Activated naive CD8-positive, alpha-beta T cell treated with anti-CD3 and anti-CD28 coated beads, Interleukin-2, amount 10 ng/mL, durations not matched to agents 7 days and 5 days (primary cell): ENCODE measurements at regions not wholly inside any gene's neighbourhood (a gene's known extent, or its start where the extent isn't known, plus 50 kb on each side); places are given as distances from the start of the nearest gene placed in this dataset.

Source experiments
- ATAC-seq: fragments of 150-1000 bp; cut with Tn5 transposase; one replicate; pipeline ENCODE4 v1.10.0; 2021; ENCODE audit warnings: low read depth, moderate library complexity
- POLR2A ChIA-PET: fragments of 350-600 bp; sonication (Branson Sonifier 250); formaldehyde crosslinking; loops from one replicate; lab custom pipeline; 2021; ENCODE audit warnings: antibody characterized with exemption; lab: Charles Lee
- DNase-seq: peaks from one replicate; pipeline ENCODE4 v3.0.0; 2021
- H3K27ac Mint-ChIP-seq: one replicate; pipeline ENCODE4 v1.8.0; 2022; ENCODE audit warnings: mild to moderate bottlenecking, mixed read lengths
- H3K27me3 Mint-ChIP-seq: one replicate; pipeline ENCODE4 v1.8.0; 2022; ENCODE audit warnings: mild to moderate bottlenecking, moderate library complexity, mixed read lengths
- H3K36me3 Mint-ChIP-seq: one replicate; pipeline ENCODE4 v1.8.0; 2021; ENCODE audit warnings: mild to moderate bottlenecking, mixed read lengths
- H3K4me1 Mint-ChIP-seq: one replicate; pipeline ENCODE4 v1.8.0; 2021; ENCODE audit warnings: mixed read lengths
- H3K4me3 Mint-ChIP-seq: one replicate; pipeline ENCODE4 v1.8.0; 2022; ENCODE audit warnings: mild to moderate bottlenecking, moderate library complexity, mixed read lengths
- H3K9me3 Mint-ChIP-seq: one replicate; pipeline ENCODE4 v1.8.0; 2021; ENCODE audit warnings: mixed read lengths

DNA sequence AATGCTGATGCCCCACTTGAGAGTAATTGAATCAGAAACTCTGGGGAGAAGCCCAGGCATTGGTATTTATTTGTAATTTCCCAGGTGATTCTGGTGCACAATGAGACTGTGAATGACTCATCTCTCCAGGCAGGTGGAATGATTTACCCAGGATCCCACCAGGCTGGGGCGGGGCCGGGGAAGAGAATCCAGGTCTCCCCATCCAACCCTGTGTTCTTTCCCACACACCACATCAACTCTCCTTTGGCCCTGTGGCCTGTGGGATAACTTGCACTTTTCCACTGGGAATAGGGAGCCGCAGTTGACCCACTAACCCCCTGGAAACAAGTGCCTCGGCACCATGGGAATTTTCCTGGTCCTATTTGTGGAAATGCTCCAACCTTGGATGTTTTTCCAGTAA lies 409.8 kb downstream of the ZNF521 start:
- Mint-ChIP-seq H3K9me3 (no peaks in the 10 kb centered on the region), H3K27ac (no peak overlapping the region), H3K4me1 (peaks cover 2% of the 10 kb centered on the region), H3K36me3 (no peaks in the 10 kb centered on the region), H3K27me3 (no peaks in the 10 kb centered on the region), H3K4me3 (no peak overlapping the region)
- ATAC-seq (no peak), DNase-seq (no peak)
- POLR2A ChIA-PET, result no interaction called here

DNA sequence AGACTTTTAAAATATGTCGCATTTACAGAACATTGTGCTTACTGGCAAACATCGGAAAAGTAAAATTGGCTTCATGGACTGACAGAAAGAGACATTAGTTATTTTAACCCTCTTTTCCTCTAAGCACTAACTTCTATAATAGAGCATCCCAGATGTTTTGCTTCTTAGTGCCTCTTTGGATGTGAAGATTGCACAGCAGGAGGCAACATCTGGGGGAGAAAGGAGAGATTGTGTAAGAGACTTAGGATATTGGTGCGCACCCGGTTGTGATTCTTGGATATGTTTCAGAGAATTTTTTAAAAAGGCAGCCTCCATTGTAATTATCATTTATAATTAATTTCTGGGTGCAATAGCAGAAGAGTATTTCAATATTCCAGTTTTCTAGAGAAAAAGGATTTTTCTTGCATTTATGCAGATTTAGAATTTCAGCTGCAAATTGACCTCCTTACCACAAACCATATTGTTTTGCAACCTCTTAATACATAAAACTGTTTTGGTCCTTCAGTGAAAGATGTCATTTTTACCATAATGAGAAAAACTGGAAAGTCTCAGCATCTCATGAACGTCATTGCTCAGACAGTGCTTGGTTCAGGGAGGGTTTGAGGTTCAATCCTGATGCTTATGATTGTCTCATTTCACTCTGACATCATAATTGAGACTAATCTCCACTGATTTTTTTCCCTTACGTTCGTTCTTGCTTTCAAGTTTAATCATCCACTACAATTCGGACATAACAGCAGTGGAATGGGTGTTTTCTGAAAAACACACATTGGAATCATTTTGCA lies 404.3 kb downstream of the ZNF521 start:
- Mint-ChIP-seq H3K9me3 (no peaks in the 10 kb centered on the region), H3K4me3 (no peak overlapping the region), H3K36me3 (no peaks in the 10 kb centered on the region), H3K27me3 (no peaks in the 10 kb centered on the region), H3K4me1 (peaks cover 2% of the 10 kb centered on the region), H3K27ac (no peak overlapping the region)
- no peak for ATAC-seq
- POLR2A ChIA-PET, result no interaction called here
- no peak for DNase-seq

DNA sequence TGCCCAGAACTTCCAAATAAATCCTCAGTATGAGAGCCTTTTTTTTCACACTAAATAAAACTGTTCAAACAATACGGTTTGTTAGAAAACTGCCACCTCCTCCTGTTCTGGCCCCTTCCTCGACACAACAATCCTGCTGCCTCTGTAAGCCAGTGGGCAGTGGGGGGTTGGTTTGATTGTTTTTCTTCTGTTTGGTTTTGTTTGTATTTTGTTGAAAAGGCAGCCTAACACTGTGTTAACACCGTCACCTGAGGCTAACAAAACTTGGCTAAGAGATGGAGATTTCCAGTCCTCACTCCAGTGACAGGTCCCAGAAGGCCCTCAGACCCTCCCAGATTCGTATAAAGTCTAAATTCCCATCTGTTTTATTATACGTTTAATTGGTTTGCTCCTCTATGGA lies 402.1 kb downstream of the ZNF521 start:
- no peak overlapping the region for H3K4me3 Mint-ChIP-seq
- no peaks in the 10 kb centered on the region for H3K4me1 Mint-ChIP-seq

DNA sequence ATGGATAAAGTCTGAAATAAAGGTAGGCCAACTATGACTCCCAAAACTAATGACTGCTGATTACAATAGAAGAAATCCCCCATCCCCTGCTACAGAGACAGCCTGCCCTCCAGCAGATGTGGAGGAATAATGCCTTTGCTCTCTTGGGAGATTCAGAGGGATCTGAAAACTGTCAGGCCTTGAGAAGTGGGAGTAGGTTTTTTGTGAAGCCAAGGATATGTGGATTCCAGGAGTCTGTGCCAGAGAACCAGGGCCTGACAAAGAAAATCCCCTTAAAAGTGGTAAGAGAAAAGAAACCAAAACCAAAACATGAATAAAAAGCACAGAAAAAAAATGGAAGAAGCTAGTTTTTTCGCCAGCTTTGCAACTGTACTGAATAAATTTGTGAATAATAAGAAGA lies 397.6 kb downstream of the ZNF521 start:
- Mint-ChIP-seq H3K27ac (no peak overlapping the region), H3K9me3 (no peaks in the 10 kb centered on the region), H3K4me1 (no peaks in the 10 kb centered on the region), H3K4me3 (no peak overlapping the region), H3K36me3 (no peaks in the 10 kb centered on the region), H3K27me3 (no peaks in the 10 kb centered on the region)
- ATAC-seq (no peak), DNase-seq (no peak)
- POLR2A ChIA-PET, result no interaction called here

More for the DNA sequence above, 402.1 kb downstream of the ZNF521 start:
- POLR2A ChIA-PET, result no interaction called here
- ATAC-seq (no peak), DNase-seq (no peak)
- Mint-ChIP-seq H3K27ac (no peak overlapping the region), H3K9me3 (no peaks in the 10 kb centered on the region), H3K27me3 (no peaks in the 10 kb centered on the region), H3K36me3 (no peaks in the 10 kb centered on the region)

DNA sequence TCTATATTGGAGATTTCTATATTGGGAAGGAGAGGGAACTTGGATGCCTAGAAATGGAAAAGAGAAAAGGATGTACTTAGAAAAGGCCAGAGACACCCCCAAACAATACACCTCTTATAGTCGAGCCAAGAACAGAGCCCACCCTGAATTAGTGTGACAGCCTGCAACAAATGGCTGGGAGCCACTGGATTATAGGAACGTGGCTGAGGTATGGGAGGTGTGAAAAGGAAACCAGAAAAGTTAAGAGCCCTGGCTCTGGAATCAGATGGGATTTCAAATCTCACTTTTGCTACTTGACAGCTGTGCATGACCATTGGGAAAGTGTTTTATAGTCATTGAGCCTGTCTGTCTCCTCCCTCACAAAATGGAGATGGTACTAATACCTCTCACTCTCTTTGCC lies 394.0 kb downstream of the ZNF521 start:
- no peak overlapping the region for H3K4me3 Mint-ChIP-seq
- DNase-seq, result no peak
- H3K9me3 Mint-ChIP-seq, result no peaks in the 10 kb centered on the region
- no peaks in the 10 kb centered on the region for H3K36me3 Mint-ChIP-seq
- ATAC-seq, result no peak
- POLR2A ChIA-PET, result no interaction called here
- no peaks in the 10 kb centered on the region for H3K27me3 Mint-ChIP-seq
- no peaks in the 10 kb centered on the region for H3K4me1 Mint-ChIP-seq
- H3K27ac Mint-ChIP-seq, result no peak overlapping the region

DNA sequence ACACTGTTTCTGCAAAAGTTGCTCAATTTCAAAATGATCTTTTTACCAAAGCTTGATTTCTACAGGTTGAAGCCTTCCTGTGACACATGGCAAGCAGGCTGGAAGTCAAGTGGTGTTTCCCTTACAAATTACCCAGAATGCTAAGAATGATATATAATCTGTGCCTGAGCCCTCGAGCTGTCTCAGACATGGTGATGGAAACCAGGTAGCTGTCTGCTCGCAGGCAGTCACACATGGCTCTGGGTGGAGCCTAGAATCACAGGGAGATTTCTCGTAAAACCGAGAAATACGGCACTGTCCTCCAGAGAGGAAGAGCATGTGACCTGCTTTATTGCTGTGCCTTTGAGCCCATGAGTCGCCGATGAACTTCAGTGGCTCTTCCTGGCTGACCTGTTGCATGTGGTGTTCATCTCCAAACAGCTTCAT lies 392.9 kb downstream of the ZNF521 start:
- no peaks in the 10 kb centered on the region for H3K9me3 Mint-ChIP-seq
- POLR2A ChIA-PET, result no interaction called here

DNA sequence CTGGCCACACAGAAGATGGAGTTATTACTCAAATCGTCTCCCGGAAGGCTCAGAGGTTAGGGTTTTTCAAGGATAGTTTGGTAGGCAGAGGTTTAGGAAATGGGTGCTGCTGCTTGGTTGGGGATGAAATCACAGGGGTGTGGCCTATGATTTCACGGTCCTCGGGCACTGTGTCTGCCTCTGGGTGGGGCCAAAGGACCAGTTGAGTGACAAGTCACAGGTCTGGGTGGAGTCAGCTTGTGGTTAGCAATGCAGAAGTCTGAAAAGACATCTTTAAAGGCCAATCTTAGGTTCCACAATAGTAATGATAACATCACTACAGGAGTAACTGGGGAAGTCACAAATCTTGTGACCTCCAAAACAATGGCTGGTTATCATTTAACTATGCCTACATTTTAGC lies 387.8 kb downstream of the ZNF521 start:
- H3K36me3 Mint-ChIP-seq, result no peaks in the 10 kb centered on the region
- H3K27me3 Mint-ChIP-seq, result no peaks in the 10 kb centered on the region
- no peaks in the 10 kb centered on the region for H3K4me1 Mint-ChIP-seq
- H3K27ac Mint-ChIP-seq, result no peak overlapping the region
- H3K9me3 Mint-ChIP-seq, result no peaks in the 10 kb centered on the region
- ATAC-seq (no peak), DNase-seq (no peak)
- H3K4me3 Mint-ChIP-seq, result no peak overlapping the region
- POLR2A ChIA-PET, result no interaction called here

More for the DNA sequence above, 392.9 kb downstream of the ZNF521 start:
- H3K27ac Mint-ChIP-seq, result no peak overlapping the region
- DNase-seq, result no peak
- no peaks in the 10 kb centered on the region for H3K36me3 Mint-ChIP-seq
- no peak overlapping the region for H3K4me3 Mint-ChIP-seq
- H3K27me3 Mint-ChIP-seq, result no peaks in the 10 kb centered on the region
- no peak for ATAC-seq
- H3K4me1 Mint-ChIP-seq, result no peaks in the 10 kb centered on the region

DNA sequence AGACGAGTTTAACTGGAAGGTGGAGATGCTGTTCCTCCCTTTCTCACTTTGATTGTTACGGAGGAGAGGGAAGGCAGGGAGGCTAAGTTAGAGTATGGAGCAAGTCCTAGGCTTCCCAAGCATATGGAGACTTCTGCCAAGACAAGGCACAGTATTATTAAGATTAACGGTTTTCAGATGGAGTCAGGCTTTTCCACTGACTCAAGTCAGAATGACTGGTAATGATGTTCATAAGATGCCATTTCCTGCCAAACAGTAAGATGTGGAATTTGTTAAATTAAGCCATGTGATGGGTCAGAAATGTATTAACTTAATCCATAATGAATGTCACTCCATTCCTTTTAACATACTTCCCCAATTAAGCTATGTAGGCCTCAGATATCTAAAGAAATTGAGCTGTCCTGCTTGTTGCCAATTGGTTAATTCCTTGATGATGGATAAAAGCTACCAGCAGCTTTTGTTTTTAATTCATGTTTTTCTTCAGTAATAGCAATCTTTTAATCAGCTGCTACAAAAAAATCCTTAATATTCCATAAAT lies 383.7 kb downstream of the ZNF521 start:
- POLR2A ChIA-PET, result no interaction called here
- Mint-ChIP-seq H3K9me3 (peaks cover 3% of the 10 kb centered on the region), H3K27me3 (no peaks in the 10 kb centered on the region), H3K27ac (no peak overlapping the region), H3K4me1 (no peaks in the 10 kb centered on the region), H3K36me3 (no peaks in the 10 kb centered on the region), H3K4me3 (no peak overlapping the region)
- no peak for DNase-seq
- ATAC-seq, result no peak

DNA sequence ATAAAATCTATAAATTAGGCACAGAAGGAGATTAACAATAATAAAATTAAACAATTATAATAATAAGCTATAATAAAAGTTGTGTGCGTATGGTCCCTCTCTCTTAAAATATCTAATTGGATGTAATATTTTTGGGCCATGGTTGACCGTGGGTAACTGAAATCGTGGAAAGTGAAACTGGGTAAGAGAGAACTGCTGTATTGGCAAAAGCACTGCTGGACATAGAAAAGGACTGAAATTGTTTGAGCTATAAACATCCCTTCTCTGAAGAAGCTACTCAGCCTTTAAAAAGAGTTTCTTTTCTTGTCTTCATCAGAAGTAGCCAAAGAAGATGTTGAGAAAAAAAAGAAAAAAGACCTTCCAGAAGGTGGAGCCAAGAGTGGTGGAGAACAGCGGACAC lies 379.4 kb downstream of the ZNF521 start:
- ATAC-seq, result no peak
- Mint-ChIP-seq H3K9me3 (peaks cover 3% of the 10 kb centered on the region), H3K27ac (no peak overlapping the region), H3K36me3 (no peaks in the 10 kb centered on the region), H3K27me3 (no peaks in the 10 kb centered on the region), H3K4me3 (no peak overlapping the region), H3K4me1 (no peaks in the 10 kb centered on the region)
- POLR2A ChIA-PET, result no interaction called here
- no peak for DNase-seq

DNA sequence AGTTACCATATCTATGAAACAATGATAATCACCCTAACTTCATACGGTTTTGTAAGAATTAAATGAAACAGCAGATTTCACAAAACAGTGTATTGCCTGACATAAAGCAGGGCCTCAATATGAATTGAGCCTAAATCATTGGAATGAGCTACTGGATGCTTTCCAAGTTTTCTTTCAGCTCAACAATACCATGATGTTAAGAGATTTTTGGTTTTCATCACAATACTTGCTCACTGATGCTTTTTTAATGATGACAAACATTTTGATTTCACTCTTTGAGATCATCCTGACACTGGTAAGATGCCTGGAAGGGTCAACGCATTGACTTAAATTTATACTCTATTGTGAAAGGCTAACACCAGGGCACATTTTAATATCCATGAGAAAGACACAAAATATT lies 377.5 kb downstream of the ZNF521 start:
- H3K27me3 Mint-ChIP-seq, result no peaks in the 10 kb centered on the region
- H3K27ac Mint-ChIP-seq, result no peak overlapping the region
- DNase-seq (no peak), ATAC-seq (no peak)
- POLR2A ChIA-PET, result no interaction called here
- peaks cover 3% of the 10 kb centered on the region for H3K9me3 Mint-ChIP-seq
- no peaks in the 10 kb centered on the region for H3K4me1 Mint-ChIP-seq
- no peaks in the 10 kb centered on the region for H3K36me3 Mint-ChIP-seq
- no peak overlapping the region for H3K4me3 Mint-ChIP-seq

DNA sequence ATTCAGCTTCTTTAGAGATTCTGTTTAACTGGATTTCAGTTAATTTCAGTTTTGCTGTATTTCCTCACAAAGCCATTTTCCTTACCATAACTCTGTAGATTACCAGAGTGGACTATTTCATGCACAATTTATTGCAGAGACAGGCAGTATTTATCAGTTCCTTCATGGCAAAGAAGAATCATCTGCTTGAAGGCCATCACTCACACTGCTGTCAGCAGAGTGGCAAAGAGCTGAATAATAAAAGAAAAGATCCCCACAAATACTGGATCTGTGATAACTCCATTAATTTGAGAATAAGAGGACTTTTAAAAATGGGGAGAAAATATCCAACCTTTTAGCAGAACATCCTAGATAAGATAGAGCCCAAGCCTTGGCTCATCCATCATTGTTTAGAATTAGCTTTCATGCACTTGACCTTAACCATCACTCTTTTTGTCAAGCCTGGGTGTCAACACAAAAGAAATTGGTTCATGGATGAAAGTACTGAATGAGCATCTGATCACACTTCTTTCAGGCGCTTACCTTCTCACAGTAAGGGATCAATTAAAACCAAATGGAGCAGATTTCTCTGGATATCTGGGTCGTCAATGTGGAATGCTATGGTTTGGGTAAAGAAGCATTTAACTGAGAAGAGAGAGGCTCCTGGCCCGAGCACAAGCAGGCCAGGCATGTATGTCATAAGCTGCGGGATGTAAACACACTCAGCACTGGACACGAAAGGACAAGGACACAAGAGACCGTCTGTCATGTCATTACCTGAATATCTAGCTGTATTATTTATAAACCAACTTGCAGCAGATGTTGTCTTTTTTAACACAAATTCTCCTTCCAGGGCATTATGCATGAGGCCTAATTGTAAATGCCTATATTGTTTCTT lies 376.2 kb downstream of the ZNF521 start:
- no peak overlapping the region for H3K4me3 Mint-ChIP-seq
- no peak for DNase-seq
- H3K9me3 Mint-ChIP-seq, result peaks cover 3% of the 10 kb centered on the region
- no peaks in the 10 kb centered on the region for H3K4me1 Mint-ChIP-seq
- H3K27ac Mint-ChIP-seq, result no peak overlapping the region
- POLR2A ChIA-PET, result no interaction called here
- ATAC-seq, result no peak
- no peaks in the 10 kb centered on the region for H3K36me3 Mint-ChIP-seq
- H3K27me3 Mint-ChIP-seq, result no peaks in the 10 kb centered on the region

DNA sequence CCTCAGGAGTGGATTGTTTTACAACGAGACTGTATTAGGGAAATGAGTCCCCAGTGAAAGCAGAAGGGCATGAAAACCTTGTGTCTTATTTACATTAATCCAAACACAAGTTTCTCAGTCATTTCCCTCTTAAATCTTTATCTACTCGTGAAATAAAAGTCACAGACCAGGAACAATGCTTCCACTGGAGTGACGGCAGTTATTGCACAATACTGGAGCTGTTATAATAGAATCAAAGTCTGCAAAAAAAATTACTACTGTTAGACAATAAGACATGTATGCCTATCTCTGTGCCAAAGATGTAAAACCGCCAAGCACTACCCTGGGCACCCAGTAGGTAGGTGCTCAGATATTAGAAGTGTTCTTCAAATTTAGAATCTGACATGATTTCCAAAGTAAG lies 375.5 kb downstream of the ZNF521 start:
- no peaks in the 10 kb centered on the region for H3K9me3 Mint-ChIP-seq
- no peaks in the 10 kb centered on the region for H3K27me3 Mint-ChIP-seq
- no peaks in the 10 kb centered on the region for H3K36me3 Mint-ChIP-seq
- H3K27ac Mint-ChIP-seq, result no peak overlapping the region
- no peaks in the 10 kb centered on the region for H3K4me1 Mint-ChIP-seq
- ATAC-seq, result no peak
- POLR2A ChIA-PET, result no interaction called here
- H3K4me3 Mint-ChIP-seq, result no peak overlapping the region
- DNase-seq, result no peak

DNA sequence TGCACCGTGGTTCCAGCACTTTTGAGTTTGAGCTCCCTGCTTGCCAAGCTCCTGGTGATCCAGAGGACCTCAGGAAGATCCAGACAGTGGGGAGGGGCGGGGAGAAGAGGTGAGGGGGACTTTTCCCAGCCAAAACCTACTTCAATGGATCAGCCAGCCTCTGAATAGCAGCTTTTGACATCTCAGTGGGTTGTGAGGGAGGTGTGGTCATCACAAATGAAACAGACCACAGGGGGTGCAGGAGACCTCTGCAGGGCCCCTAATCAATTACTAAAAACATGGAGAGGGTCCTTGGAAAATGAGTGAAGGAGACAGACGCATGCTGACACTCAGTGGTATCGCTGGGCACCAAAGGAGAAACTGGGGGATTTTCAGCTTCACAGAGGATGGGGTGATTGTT lies 372.7 kb downstream of the ZNF521 start:
- Mint-ChIP-seq H3K27me3 (no peaks in the 10 kb centered on the region), H3K36me3 (no peaks in the 10 kb centered on the region), H3K4me3 (no peak overlapping the region), H3K27ac (no peak overlapping the region), H3K4me1 (no peaks in the 10 kb centered on the region), H3K9me3 (no peaks in the 10 kb centered on the region)
- POLR2A ChIA-PET, result no interaction called here
- DNase-seq (no peak), ATAC-seq (no peak)

DNA sequence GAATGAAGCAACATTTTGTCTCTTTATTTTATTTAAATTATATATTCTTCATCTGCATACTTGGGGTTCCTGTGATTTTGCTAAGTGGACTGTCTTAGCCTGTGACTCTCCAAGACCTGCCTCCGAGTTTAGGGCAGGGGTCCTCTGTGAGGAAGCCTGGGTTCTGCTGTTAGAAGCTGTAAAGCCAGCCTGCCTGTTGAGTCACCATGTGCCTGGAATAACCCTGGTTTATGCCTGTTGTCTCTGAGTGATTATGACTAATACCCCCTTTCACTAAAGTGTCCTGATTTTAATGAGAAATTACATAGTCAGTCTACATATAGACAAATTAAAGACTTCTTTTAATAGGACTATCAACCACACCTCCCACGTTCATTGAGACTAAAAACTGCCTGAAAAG lies 369.1 kb downstream of the ZNF521 start:
- no peak for DNase-seq
- no peak for ATAC-seq
- no peaks in the 10 kb centered on the region for H3K9me3 Mint-ChIP-seq
- H3K4me1 Mint-ChIP-seq, result no peaks in the 10 kb centered on the region
- H3K36me3 Mint-ChIP-seq, result no peaks in the 10 kb centered on the region
- no peak overlapping the region for H3K4me3 Mint-ChIP-seq
- H3K27ac Mint-ChIP-seq, result no peak overlapping the region
- POLR2A ChIA-PET, result no interaction called here
- no peaks in the 10 kb centered on the region for H3K27me3 Mint-ChIP-seq
